SH-SY5Y (cell line): ENCODE measurements at regions not wholly inside any gene's neighbourhood (a gene's known extent, or its start where the extent isn't known, plus 50 kb on each side); places are given as distances from the start of the nearest gene placed in this dataset.

Experiments used
- GATA2 ChIP-seq: IDR thresholded peaks from 2 replicates; pipeline ENCODE4 v1.6.1; 2011; ENCODE audit warnings: mild to moderate bottlenecking, low read depth, low read length
- GATA3 ChIP-seq: IDR thresholded peaks from 2 replicates; pipeline ENCODE4 v1.6.1; 2011; ENCODE audit warnings: low read depth, mild to moderate bottlenecking, low read length, moderate library complexity

DNA sequence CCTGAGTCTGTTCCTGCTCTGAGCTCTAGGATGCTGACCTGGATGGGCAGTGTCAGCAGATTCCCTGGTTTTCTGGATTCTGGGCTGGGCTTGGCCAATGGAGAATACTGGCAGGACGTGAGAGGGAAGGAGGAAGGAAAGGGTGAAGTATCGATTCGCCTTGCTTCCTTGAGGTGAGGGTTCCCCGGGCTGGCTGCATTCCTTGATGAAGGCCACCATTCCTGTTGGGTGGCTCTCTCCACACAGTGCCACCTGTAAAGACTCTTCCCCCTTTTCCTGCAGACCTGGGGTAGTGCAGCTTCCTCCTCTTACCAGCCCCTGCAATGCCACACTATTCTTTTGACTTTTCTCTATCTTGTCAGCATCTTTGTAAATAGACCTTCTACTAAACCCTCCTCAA, 58.1 kb upstream of the TANC2 start:
- TF ChIP-seq GATA3 = no peak
- no peak for TF ChIP-seq GATA2
